Activated naive CD4-positive, alpha-beta T cell treated with anti-CD3 and anti-CD28 coated beads, Interleukin-2, amount 50 U/mL, for 72 hours (primary cell): ENCODE measurements at regions not wholly inside any gene's neighbourhood (a gene's known extent, or its start where the extent isn't known, plus 50 kb on each side); places are given as distances from the start of the nearest gene placed in this dataset.

Source experiments
- ATAC-seq, 2 donors: fragments of 150-1000 bp; cut with Tn5 transposase; 2 replicates each; pipeline ENCODE4 v1.10.0; 2021; ENCODE audit warnings: mild to moderate bottlenecking in 2 of 2, moderate library complexity in 2 of 2
- DNase-seq, 2 donors: peaks; one replicate each; pipeline ENCODE4 v3.0.0; 2021 to 2022; ENCODE audit warnings: low spot score in 2 of 2
- H3K27ac Mint-ChIP-seq, 2 donors: one replicate each; pipeline ENCODE4 v1.8.0; 2022; ENCODE audit warnings: mild to moderate bottlenecking in 2 of 2, mixed read lengths in 2 of 2
- H3K36me3 Mint-ChIP-seq, 2 donors: one replicate each; pipeline ENCODE4 v1.8.0; 2022; ENCODE audit warnings: mixed read lengths in 2 of 2
- H3K9me3 Mint-ChIP-seq, 2 donors: one replicate each; pipeline ENCODE4 v1.8.0; 2022; ENCODE audit warnings: mixed read lengths in 2 of 2

- Mint-ChIP-seq H3K9me3 (peaks cover 17 to 24% of the 10 kb centered on the region in 2 donors), H3K27ac (no peak overlapping the region)
- ATAC-seq: no peak
Measured at GRCh38 chr4:97142893-97143292, 1000.4 kb downstream of the STPG2 start.

DNA sequence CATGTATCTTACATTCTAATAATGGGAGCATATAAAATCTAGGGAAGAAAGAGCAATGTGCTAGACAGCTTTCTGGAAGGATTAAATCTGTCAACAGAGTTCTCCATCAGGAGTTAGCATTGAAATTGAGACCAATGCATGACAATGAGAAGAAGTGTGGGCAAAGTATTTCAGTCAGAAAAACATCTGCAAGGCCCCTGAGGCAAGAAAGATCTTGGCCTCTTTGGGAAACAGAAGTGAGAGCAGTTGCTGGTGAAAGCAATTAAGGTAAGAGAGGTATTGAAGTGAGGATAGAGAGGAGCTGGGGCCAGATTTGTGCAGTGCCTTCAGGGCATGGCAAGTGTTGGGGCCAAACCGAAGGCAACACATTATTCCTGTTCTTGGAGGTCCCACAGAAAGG lies 999.1 kb downstream of the STPG2 start:
- no peak overlapping the region for H3K27ac Mint-ChIP-seq
- ATAC-seq (no peak), DNase-seq (no peak)
- peaks cover 5 to 13% of the 10 kb centered on the region in 2 donors for H3K9me3 Mint-ChIP-seq
- H3K36me3 Mint-ChIP-seq: peaks cover 0 to 6% of the 10 kb centered on the region in 2 donors

More at GRCh38 chr4:97142893-97143292, 1000.4 kb downstream of the STPG2 start:
- peaks cover 8 to 18% of the 10 kb centered on the region in 2 donors for H3K36me3 Mint-ChIP-seq
- DNase-seq: no peak

GRCh38 chr4:97150966-97151365 lies 992.3 kb downstream of the STPG2 start:
- Mint-ChIP-seq H3K36me3 (no peaks in the 10 kb centered on the region), H3K9me3 (peaks cover 0 to 3% of the 10 kb centered on the region in 2 donors), H3K27ac (no peak overlapping the region)
- no peak for DNase-seq
- ATAC-seq: no peak

GRCh38 chr4:97152149-97152548 lies 991.1 kb downstream of the STPG2 start:
- Mint-ChIP-seq H3K9me3 (peaks cover 0 to 3% of the 10 kb centered on the region in 2 donors), H3K36me3 (no peaks in the 10 kb centered on the region), H3K27ac (no peak overlapping the region)
- no peak for ATAC-seq
- DNase-seq: no peak

GRCh38 chr4:97153042-97153441 lies 990.2 kb downstream of the STPG2 start:
- H3K9me3 Mint-ChIP-seq: no peaks in the 10 kb centered on the region
- no peaks in the 10 kb centered on the region for H3K36me3 Mint-ChIP-seq
- ATAC-seq (no peak), DNase-seq (no peak)
- H3K27ac Mint-ChIP-seq: no peak overlapping the region

DNA sequence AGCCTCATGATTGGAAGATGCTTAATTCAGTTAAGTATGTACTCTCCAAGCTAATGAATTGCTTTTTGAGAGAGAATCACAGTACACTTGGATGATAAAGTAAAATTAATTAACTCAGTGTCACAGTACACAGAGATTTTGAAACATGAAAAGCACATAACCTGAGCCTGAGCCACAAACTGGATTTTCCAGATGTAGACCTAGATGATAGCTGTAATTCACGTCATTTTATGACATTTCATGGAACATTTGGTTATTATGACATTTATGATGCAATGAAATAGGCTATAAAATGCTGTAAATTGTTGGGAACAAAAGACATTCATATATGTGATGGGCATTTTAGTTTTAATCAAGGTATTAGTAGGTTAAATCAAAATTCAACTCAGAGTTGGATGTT lies 983.7 kb downstream of the STPG2 start:
- ATAC-seq (no peak), DNase-seq (no peak)
- H3K36me3 Mint-ChIP-seq: no peaks in the 10 kb centered on the region
- no peaks in the 10 kb centered on the region for H3K9me3 Mint-ChIP-seq
- no peak overlapping the region for H3K27ac Mint-ChIP-seq

- Mint-ChIP-seq H3K27ac (no peak overlapping the region), H3K36me3 (no peaks in the 10 kb centered on the region), H3K9me3 (peaks cover 4 to 17% of the 10 kb centered on the region in 2 donors)
- DNase-seq (no peak), ATAC-seq (no peak)
Measured at GRCh38 chr4:97185233-97185632, 958.0 kb downstream of the STPG2 start.

GRCh38 chr4:97197106-97197505 lies 946.2 kb downstream of the STPG2 start:
- Mint-ChIP-seq H3K27ac (no peak overlapping the region), H3K9me3 (peaks cover under 1 to 7% of the 10 kb centered on the region in 2 donors), H3K36me3 (no peaks in the 10 kb centered on the region)
- DNase-seq (no peak), ATAC-seq (no peak)

GRCh38 chr4:97208749-97209148 lies 934.5 kb downstream of the STPG2 start:
- Mint-ChIP-seq H3K27ac (no peak overlapping the region), H3K9me3 (peaks cover 5 to 13% of the 10 kb centered on the region in 2 donors), H3K36me3 (no peaks in the 10 kb centered on the region)
- DNase-seq: no peak
- ATAC-seq: no peak

- no peak for DNase-seq
- H3K36me3 Mint-ChIP-seq: no peaks in the 10 kb centered on the region
- ATAC-seq: no peak
- H3K9me3 Mint-ChIP-seq: peaks cover 0 to 7% of the 10 kb centered on the region in 2 donors
- no peak overlapping the region for H3K27ac Mint-ChIP-seq
Measured at GRCh38 chr4:97215409-97215941, 927.8 kb downstream of the STPG2 start.

GRCh38 chr4:97216046-97216445 lies 927.2 kb downstream of the STPG2 start:
- Mint-ChIP-seq H3K9me3 (peaks cover 0 to 7% of the 10 kb centered on the region in 2 donors), H3K27ac (no peak overlapping the region), H3K36me3 (no peaks in the 10 kb centered on the region)
- ATAC-seq (no peak), DNase-seq (no peak)

DNA sequence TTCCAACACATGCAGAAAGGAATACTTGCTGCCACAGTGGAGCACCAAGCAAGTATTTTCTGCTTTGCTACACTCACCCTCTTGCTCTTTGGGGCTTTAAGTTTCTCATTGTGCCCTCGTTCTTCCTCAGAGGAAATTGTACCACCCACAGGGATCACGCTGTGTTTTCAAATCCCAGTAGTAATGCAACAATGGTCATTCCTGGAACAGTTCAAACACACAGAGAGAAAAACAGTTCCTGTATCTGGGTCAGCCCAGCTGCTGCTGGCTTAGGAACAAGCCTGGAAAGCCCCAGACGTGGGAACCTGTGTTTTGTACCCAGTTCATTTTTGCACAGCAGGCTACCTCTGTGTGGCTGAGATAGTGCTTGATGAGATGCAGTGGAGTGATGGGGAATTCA lies 907.8 kb downstream of the STPG2 start:
- Mint-ChIP-seq H3K27ac (no peak overlapping the region), H3K36me3 (no peaks in the 10 kb centered on the region), H3K9me3 (peaks cover 0 to 1% of the 10 kb centered on the region in 2 donors)
- ATAC-seq (no peak), DNase-seq (no peak)

GRCh38 chr4:97238956-97239666 lies 904.2 kb downstream of the STPG2 start:
- DNase-seq (no peak), ATAC-seq (no peak)
- Mint-ChIP-seq H3K36me3 (no peaks in the 10 kb centered on the region), H3K27ac (no peak overlapping the region), H3K9me3 (peaks cover 5% of the 10 kb centered on the region in 2 donors)

DNA sequence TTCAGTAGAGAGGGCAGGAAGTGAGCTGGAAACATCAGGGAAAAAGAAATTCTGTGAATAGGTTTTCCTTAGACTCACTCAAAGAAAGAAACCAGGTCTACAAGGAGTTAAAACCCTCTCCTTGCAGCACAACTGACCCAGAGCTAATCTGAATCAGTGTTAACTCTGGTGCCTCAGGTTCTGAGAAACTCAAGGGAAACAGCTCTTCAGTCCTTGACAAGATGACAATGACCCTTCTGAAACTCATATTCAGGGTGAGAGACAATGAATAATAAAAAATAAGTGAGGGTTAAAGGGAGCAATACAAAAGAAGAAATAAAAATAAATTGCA lies 903.6 kb downstream of the STPG2 start:
- H3K36me3 Mint-ChIP-seq: no peaks in the 10 kb centered on the region
- no peak for ATAC-seq
- DNase-seq: no peak
- no peak overlapping the region for H3K27ac Mint-ChIP-seq
- peaks cover 5% of the 10 kb centered on the region in 2 donors for H3K9me3 Mint-ChIP-seq

GRCh38 chr4:97252615-97253154 lies 890.6 kb downstream of the STPG2 start:
- DNase-seq (no peak), ATAC-seq (no peak)
- no peaks in the 10 kb centered on the region for H3K36me3 Mint-ChIP-seq
- peaks cover 4 to 18% of the 10 kb centered on the region in 2 donors for H3K9me3 Mint-ChIP-seq
- H3K27ac Mint-ChIP-seq: no peak overlapping the region

DNA sequence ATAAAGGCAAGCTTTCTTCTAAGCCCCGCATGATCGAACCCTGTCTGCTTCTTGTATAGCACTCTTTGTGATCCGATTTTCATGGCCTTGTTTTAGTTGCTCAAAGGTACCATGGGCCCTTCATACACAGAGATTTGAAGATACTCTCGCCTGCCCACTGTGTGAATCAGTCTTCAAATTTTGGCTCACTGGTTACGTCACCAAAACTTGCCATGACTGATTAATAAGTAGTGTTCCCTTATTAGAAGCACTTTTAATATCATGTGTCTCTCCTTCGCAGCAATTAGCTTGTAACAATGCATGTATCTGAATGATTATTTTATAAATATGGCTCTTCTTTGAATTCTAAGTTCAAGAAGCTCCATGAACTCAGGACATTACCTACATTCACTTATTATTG lies 880.5 kb downstream of the STPG2 start:
- H3K27ac Mint-ChIP-seq: no peak overlapping the region
- H3K9me3 Mint-ChIP-seq: peaks cover 3 to 9% of the 10 kb centered on the region in 2 donors
- peaks cover 0 to 5% of the 10 kb centered on the region in 2 donors for H3K36me3 Mint-ChIP-seq
- no peak for ATAC-seq
- no peak for DNase-seq

GRCh38 chr4:97270051-97270450 lies 873.2 kb downstream of the STPG2 start:
- ATAC-seq (no peak), DNase-seq (no peak)
- peaks cover 15 to 17% of the 10 kb centered on the region in 2 donors for H3K9me3 Mint-ChIP-seq
- no peak overlapping the region for H3K27ac Mint-ChIP-seq
- H3K36me3 Mint-ChIP-seq: peaks cover 0 to 10% of the 10 kb centered on the region in 2 donors

GRCh38 chr4:97279391-97279790 lies 863.9 kb downstream of the STPG2 start:
- Mint-ChIP-seq H3K27ac (no peak overlapping the region), H3K9me3 (peaks cover 12 to 16% of the 10 kb centered on the region in 2 donors), H3K36me3 (no peaks in the 10 kb centered on the region)
- ATAC-seq (no peak), DNase-seq (no peak)
